ENCODE measurements at regions not wholly inside any gene's neighbourhood (a gene's known extent, or its start where the extent isn't known, plus 50 kb on each side); places are given as distances from the start of the nearest gene placed in this dataset.

DNA sequence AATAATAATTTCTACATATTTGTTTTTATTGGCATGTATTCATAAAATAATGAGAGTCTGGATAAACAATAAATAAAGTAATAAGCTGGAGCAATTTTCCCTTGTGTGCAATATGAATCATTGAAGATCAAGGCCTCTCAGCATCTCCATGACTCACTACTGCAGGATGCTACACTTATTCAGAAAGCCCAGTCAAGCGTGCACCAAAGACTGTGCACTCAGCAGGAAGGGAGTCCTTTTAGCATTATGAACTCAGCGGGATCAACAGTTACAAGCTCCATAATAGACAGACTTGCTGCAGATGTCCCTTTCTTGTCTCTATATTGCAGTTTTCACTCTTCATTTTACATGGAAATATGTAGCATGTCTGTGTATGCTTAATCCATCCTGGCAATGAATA lies 485.3 kb downstream of the CDH9 start:
- TF ChIP-seq CBX1 (IDR thresholded peaks at IDR 0.05; ENCODE audit: low read depth), result no peak
- TF ChIP-seq ARNT (IDR thresholded peaks at IDR 0.05), result no peak
- no peak for TF ChIP-seq SCMH1 (CRISPR knock-in tag; IDR thresholded peaks at IDR 0.05; ENCODE audit: borderline replicate concordance)
- no peak for TF ChIP-seq ONECUT2 (CRISPR knock-in tag; IDR thresholded peaks at IDR 0.05)
- no peak for TF ChIP-seq RAD21 (CRISPR knock-in tag; IDR thresholded peaks at IDR 0.05)
- TF ChIP-seq SMYD3 (CRISPR knock-in tag; IDR thresholded peaks at IDR 0.05), result no peak
- TF ChIP-seq, protein P1, sequence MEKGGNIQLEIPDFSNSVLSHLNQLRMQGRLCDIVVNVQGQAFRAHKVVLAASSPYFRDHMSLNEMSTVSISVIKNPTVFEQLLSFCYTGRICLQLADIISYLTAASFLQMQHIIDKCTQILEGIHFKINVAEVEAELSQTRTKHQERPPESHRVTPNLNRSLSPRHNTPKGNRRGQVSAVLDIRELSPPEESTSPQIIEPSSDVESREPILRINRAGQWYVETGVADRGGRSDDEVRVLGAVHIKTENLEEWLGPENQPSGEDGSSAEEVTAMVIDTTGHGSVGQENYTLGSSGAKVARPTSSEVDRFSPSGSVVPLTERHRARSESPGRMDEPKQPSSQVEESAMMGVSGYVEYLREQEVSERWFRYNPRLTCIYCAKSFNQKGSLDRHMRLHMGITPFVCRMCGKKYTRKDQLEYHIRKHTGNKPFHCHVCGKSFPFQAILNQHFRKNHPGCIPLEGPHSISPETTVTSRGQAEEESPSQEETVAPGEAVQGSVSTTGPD (CRISPR knock-in tag; IDR thresholded peaks at IDR 0.05), result no peak
- TF ChIP-seq MATR3 (CRISPR knock-in tag; IDR thresholded peaks at IDR 0.05), result no peak
- no peak for TF ChIP-seq POLR2AphosphoS2 (IDR thresholded peaks at IDR 0.05; ENCODE audit: low read depth, low read length)
- TF ChIP-seq, protein P2, sequence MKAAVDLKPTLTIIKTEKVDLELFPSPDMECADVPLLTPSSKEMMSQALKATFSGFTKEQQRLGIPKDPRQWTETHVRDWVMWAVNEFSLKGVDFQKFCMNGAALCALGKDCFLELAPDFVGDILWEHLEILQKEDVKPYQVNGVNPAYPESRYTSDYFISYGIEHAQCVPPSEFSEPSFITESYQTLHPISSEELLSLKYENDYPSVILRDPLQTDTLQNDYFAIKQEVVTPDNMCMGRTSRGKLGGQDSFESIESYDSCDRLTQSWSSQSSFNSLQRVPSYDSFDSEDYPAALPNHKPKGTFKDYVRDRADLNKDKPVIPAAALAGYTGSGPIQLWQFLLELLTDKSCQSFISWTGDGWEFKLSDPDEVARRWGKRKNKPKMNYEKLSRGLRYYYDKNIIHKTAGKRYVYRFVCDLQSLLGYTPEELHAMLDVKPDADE (CRISPR knock-in tag; IDR thresholded peaks at IDR 0.05), result no peak
- no peak for TF ChIP-seq YEATS4 (CRISPR knock-in tag; IDR thresholded peaks at IDR 0.05; ENCODE audit: borderline replicate concordance)
- no peak for TF ChIP-seq TP53 (CRISPR knock-in tag; conservative IDR thresholded peaks at IDR 0.05)
- TF ChIP-seq ZNF572 (CRISPR knock-in tag; IDR thresholded peaks at IDR 0.05), result no peak
- TF ChIP-seq, protein P3, sequence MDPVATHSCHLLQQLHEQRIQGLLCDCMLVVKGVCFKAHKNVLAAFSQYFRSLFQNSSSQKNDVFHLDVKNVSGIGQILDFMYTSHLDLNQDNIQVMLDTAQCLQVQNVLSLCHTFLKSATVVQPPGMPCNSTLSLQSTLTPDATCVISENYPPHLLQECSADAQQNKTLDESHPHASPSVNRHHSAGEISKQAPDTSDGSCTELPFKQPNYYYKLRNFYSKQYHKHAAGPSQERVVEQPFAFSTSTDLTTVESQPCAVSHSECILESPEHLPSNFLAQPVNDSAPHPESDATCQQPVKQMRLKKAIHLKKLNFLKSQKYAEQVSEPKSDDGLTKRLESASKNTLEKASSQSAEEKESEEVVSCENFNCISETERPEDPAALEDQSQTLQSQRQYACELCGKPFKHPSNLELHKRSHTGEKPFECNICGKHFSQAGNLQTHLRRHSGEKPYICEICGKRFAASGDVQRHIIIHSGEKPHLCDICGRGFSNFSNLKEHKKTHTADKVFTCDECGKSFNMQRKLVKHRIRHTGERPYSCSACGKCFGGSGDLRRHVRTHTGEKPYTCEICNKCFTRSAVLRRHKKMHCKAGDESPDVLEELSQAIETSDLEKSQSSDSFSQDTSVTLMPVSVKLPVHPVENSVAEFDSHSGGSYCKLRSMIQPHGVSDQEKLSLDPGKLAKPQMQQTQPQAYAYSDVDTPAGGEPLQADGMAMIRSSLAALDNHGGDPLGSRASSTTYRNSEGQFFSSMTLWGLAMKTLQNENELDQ (CRISPR knock-in tag; IDR thresholded peaks at IDR 0.05; ENCODE audit: borderline replicate concordance), result no peak
- no peak for TF ChIP-seq NFYC (CRISPR knock-in tag; IDR thresholded peaks at IDR 0.05)
- in situ Hi-C loops (cut with HindIII; ENCODE audit: extremely low pct_ligation_motif_present, low pct_unique_long_range_greater_than_20kb), result no loop called here
- ChIA-PET POLR2A (no interaction called here), CTCF (ENCODE audit: low intra/inter-chr PET ratio, low total read pairs) (no interaction called here)
- H3K27me3 ChIP-seq (ENCODE audit: control insufficient read depth in 1 of 2, insufficient read depth in 2 of 2, low read length in 2 of 2), result no peaks in the 10 kb centered on the region; a peak in 1 of 5 replicates
- H3K4me2 ChIP-seq (ENCODE audit: low read depth, low read length), result no peak overlapping the region
- WGBS (ENCODE audit: low lambda C conversion rate), result 0% methylated on average over 2 of the region's 2 CpGs
- H2AFZ ChIP-seq (ENCODE audit: low read length), result no peak overlapping the region
- ATAC-seq (no peak), FAIRE-seq (no peak), DNase-seq (ENCODE audit: low spot score) (no peak)
- no peaks in the 10 kb centered on the region for H3K36me3 ChIP-seq (replicated peaks in 1 of 2; ENCODE audit: control insufficient read depth in 1 of 2, insufficient read depth in 2 of 2, low read length in 2 of 2)
- no TSS peak for BruUV-seq (replicated peaks)
- H4K20me1 ChIP-seq (ENCODE audit: insufficient read depth, low read length), result no peaks in the 10 kb centered on the region
- H3K79me2 ChIP-seq (ENCODE audit: insufficient read depth, low read length), result no peaks in the 10 kb centered on the region
- H3K4me3 ChIP-seq (replicated peaks in 1 of 3; ENCODE audit: insufficient read depth in 1 of 3, low read depth in 2 of 3, low read length in 3 of 3), result no peak overlapping the region
- no peaks in the 10 kb centered on the region for H3K4me1 ChIP-seq (ENCODE audit: insufficient read depth, low read length)
- no peak overlapping the region for H3K27ac ChIP-seq (ENCODE audit: extremely low read length, insufficient read depth, low read length)
- no peaks in the 10 kb centered on the region; the same call in 1 of the 2 replicates for H3K9me3 ChIP-seq (ENCODE audit: low read length)
- H3K9ac ChIP-seq (ENCODE audit: insufficient read depth, low read depth, low read length), result no peak overlapping the region
- intact Hi-C loops (cut with micrococcal nuclease; ENCODE audit: unreplicated experiment), result no loop called here
